ENCODE measurements at regions not wholly inside any gene's neighbourhood (a gene's known extent, or its start where the extent isn't known, plus 50 kb on each side); places are given as distances from the start of the nearest gene placed in this dataset.

DNA sequence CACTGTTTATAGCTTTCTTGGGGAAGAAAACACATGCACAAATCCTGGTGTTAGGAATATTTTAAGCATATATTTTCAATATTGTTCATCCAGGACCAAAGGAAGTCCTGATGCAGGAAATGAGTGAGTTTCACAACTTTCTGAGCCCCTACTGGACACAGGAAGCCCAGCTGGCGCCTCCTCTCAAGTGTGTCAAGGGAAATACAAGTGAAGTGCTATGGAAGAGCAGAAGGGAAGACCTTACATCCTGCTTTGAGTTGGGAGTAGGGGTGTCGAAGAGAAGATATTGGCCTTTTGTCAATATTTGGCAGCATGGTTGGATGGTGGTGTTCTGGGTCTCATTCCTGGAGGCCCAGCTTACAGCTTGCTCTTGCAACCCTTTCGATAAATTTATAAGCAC lies 66.1 kb upstream of the ZDHHC17 start:
- no peak for DNase-seq (ENCODE audit: low read depth, low spot score)
- Histone ChIP-seq H3K4me2 (ENCODE audit: control insufficient read depth, insufficient read depth) (no peak overlapping the region), H3K27ac (ENCODE audit: control insufficient read depth, insufficient read depth) (no peak overlapping the region), H3K9ac (ENCODE audit: control insufficient read depth, insufficient read depth, low read length) (no peak overlapping the region), H3K36me3 (ENCODE audit: control insufficient read depth in 2 of 2, insufficient read depth in 2 of 2, low read length in 1 of 2) (no peaks in the 10 kb centered on the region), H3K27me3 (replicated peaks in 1 of 2; ENCODE audit: control insufficient read depth in 2 of 2, insufficient read depth in 2 of 2, low read length in 1 of 2) (no peaks in the 10 kb centered on the region; a peak in 1 of 4 replicates), H3K4me3 (no peak overlapping the region), H2AFZ (ENCODE audit: control insufficient read depth, low read depth, low read length) (no peak overlapping the region), H3K4me1 (ENCODE audit: control insufficient read depth, insufficient read depth, low read length) (no peaks in the 10 kb centered on the region), H4K20me1 (ENCODE audit: control insufficient read depth, insufficient read depth) (no peaks in the 10 kb centered on the region), H3K9me3 (replicated peaks; ENCODE audit: control insufficient read depth, insufficient read depth, low read length) (no peaks in the 10 kb centered on the region), H3K79me2 (ENCODE audit: control insufficient read depth, insufficient read depth, low read length) (no peaks in the 10 kb centered on the region)
- no TSS peak for BruUV-seq (replicated peaks)
- intact Hi-C loops (cut with micrococcal nuclease; ENCODE audit: unreplicated experiment) (no loop called here), in situ Hi-C loops (cut with MboI) (no loop called here)
- ChIA-PET POLR2A (no interaction called here), CTCF (no interaction called here), RAD21 (ENCODE audit: unreplicated experiment) (no interaction called here), SMC1A (ENCODE audit: uncharacterized antibody, unreplicated experiment) (interaction anchor here (1.0 kb wide), 1 partner anchor 93 kb away, joined by 4 read pairs; no protein-coding TSS in a partner anchor)
- TF ChIP-seq, protein P1, sequence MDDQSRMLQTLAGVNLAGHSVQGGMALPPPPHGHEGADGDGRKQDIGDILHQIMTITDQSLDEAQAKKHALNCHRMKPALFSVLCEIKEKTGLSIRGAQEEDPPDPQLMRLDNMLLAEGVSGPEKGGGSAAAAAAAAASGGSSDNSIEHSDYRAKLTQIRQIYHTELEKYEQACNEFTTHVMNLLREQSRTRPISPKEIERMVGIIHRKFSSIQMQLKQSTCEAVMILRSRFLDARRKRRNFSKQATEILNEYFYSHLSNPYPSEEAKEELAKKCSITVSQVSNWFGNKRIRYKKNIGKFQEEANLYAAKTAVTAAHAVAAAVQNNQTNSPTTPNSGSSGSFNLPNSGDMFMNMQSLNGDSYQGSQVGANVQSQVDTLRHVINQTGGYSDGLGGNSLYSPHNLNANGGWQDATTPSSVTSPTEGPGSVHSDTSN (IDR thresholded peaks at IDR 0.05; ENCODE audit: insufficient replicate concordance, low read depth, low read length), result no peak
- TF ChIP-seq, protein P2, sequence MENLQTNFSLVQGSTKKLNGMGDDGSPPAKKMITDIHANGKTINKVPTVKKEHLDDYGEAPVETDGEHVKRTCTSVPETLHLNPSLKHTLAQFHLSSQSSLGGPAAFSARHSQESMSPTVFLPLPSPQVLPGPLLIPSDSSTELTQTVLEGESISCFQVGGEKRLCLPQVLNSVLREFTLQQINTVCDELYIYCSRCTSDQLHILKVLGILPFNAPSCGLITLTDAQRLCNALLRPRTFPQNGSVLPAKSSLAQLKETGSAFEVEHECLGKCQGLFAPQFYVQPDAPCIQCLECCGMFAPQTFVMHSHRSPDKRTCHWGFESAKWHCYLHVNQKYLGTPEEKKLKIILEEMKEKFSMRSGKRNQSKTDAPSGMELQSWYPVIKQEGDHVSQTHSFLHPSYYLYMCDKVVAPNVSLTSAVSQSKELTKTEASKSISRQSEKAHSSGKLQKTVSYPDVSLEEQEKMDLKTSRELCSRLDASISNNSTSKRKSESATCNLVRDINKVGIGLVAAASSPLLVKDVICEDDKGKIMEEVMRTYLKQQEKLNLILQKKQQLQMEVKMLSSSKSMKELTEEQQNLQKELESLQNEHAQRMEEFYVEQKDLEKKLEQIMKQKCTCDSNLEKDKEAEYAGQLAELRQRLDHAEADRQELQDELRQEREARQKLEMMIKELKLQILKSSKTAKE (IDR thresholded peaks at IDR 0.05; ENCODE audit: low read depth, poor library complexity, severe bottlenecking), result no peak
- TF ChIP-seq, protein P3, sequence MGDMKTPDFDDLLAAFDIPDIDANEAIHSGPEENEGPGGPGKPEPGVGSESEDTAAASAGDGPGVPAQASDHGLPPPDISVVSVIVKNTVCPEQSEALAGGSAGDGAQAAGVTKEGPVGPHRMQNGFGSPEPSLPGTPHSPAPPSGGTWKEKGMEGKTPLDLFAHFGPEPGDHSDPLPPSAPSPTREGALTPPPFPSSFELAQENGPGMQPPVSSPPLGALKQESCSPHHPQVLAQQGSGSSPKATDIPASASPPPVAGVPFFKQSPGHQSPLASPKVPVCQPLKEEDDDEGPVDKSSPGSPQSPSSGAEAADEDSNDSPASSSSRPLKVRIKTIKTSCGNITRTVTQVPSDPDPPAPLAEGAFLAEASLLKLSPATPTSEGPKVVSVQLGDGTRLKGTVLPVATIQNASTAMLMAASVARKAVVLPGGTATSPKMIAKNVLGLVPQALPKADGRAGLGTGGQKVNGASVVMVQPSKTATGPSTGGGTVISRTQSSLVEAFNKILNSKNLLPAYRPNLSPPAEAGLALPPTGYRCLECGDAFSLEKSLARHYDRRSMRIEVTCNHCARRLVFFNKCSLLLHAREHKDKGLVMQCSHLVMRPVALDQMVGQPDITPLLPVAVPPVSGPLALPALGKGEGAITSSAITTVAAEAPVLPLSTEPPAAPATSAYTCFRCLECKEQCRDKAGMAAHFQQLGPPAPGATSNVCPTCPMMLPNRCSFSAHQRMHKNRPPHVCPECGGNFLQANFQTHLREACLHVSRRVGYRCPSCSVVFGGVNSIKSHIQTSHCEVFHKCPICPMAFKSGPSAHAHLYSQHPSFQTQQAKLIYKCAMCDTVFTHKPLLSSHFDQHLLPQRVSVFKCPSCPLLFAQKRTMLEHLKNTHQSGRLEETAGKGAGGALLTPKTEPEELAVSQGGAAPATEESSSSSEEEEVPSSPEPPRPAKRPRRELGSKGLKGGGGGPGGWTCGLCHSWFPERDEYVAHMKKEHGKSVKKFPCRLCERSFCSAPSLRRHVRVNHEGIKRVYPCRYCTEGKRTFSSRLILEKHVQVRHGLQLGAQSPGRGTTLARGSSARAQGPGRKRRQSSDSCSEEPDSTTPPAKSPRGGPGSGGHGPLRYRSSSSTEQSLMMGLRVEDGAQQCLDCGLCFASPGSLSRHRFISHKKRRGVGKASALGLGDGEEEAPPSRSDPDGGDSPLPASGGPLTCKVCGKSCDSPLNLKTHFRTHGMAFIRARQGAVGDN (IDR thresholded peaks at IDR 0.05), result no peak
- TF ChIP-seq SUPT20H (IDR thresholded peaks at IDR 0.05; ENCODE audit: borderline replicate concordance, control insufficient read depth, low read depth, low read length) (no peak), POLR2AphosphoS2 (IDR thresholded peaks at IDR 0.05; ENCODE audit: low read depth, low read length) (no peak), CREB1 (IDR thresholded peaks at IDR 0.05; ENCODE audit: low read depth) (no peak), RELA (IDR thresholded peaks at IDR 0.05; ENCODE audit: borderline replicate concordance, partially characterized antibody) (no peak), ZZZ3 (IDR thresholded peaks at IDR 0.05; ENCODE audit: control insufficient read depth, insufficient read length, low read depth) (no peak), TCF3 (IDR thresholded peaks at IDR 0.05; ENCODE audit: borderline replicate concordance, insufficient read depth, low read depth, low read length) (no peak), SUZ12 (IDR thresholded peaks at IDR 0.05; ENCODE audit: unreplicated experiment) (no peak), GABPA (IDR thresholded peaks at IDR 0.05; ENCODE audit: low read depth) (no peak), MXI1 (IDR thresholded peaks at IDR 0.05; ENCODE audit: low read depth, low read length) (no peak), ZNF24 (IDR thresholded peaks at IDR 0.05) (no peak), CHD2 (IDR thresholded peaks at IDR 0.05; ENCODE audit: borderline replicate concordance, low read depth, low read length) (no peak)
- TF ChIP-seq, protein P4, sequence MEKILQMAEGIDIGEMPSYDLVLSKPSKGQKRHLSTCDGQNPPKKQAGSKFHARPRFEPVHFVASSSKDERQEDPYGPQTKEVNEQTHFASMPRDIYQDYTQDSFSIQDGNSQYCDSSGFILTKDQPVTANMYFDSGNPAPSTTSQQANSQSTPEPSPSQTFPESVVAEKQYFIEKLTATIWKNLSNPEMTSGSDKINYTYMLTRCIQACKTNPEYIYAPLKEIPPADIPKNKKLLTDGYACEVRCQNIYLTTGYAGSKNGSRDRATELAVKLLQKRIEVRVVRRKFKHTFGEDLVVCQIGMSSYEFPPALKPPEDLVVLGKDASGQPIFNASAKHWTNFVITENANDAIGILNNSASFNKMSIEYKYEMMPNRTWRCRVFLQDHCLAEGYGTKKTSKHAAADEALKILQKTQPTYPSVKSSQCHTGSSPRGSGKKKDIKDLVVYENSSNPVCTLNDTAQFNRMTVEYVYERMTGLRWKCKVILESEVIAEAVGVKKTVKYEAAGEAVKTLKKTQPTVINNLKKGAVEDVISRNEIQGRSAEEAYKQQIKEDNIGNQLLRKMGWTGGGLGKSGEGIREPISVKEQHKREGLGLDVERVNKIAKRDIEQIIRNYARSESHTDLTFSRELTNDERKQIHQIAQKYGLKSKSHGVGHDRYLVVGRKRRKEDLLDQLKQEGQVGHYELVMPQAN (conservative IDR thresholded peaks at IDR 0.05), result no peak
- no peak for ATAC-seq
- WGBS (ENCODE audit: insufficient coverage, insufficient replicate concordance, low lambda C conversion rate, missing lambda C conversion rate), result 32% methylated on average over 3 of the region's 3 CpGs
- no peak for FAIRE-seq
